HCT116 (cell line): ENCODE measurements at regions not wholly inside any gene's neighbourhood (a gene's known extent, or its start where the extent isn't known, plus 50 kb on each side); places are given as distances from the start of the nearest gene placed in this dataset.

Experiments used
- EZH2 ChIP-seq: fragments of 200-600 bp; sonication (generic); IDR thresholded peaks from 2 replicates; pipeline ENCODE4 v1.6.1; 2017; ENCODE audit warnings: antibody characterized with exemption, mixed run types
- EZH2phosphoT487 ChIP-seq: fragments of 200-600 bp; IDR thresholded peaks from 2 replicates; pipeline ENCODE4 v1.6.1; 2018; ENCODE audit warnings: antibody characterized with exemption, borderline replicate concordance
- POLR2A ChIP-seq: IDR thresholded peaks from 2 replicates; pipeline ENCODE4 v1.7.0; 2011; ENCODE audit warnings: borderline replicate concordance; ENCODE audit not compliant: insufficient read depth, insufficient read length; ENCODE audit errors: extremely low read depth
- POLR2AphosphoS5 ChIP-seq: IDR thresholded peaks from 2 replicates; pipeline ENCODE4 v1.6.1; 2011; ENCODE audit warnings: mild to moderate bottlenecking, low read depth, low read length, moderate library complexity
- RAD21 ChIP-seq: IDR thresholded peaks from 2 replicates; pipeline ENCODE4 v1.6.1; 2012; ENCODE audit warnings: low read depth, mild to moderate bottlenecking
- SIN3A ChIP-seq: IDR thresholded peaks from 2 replicates; pipeline ENCODE4 v1.6.1; 2012; ENCODE audit warnings: low read depth
- SP1 ChIP-seq: IDR thresholded peaks from 2 replicates; pipeline ENCODE4 v1.6.1; 2012; ENCODE audit warnings: low read depth
- TCF7L2 ChIP-seq: IDR thresholded peaks from 2 replicates; pipeline ENCODE4 v1.7.0; 2011; ENCODE audit warnings: borderline replicate concordance, inconsistent platforms; ENCODE audit not compliant: insufficient read depth, insufficient read length; ENCODE audit errors: extremely low read depth
- ZFX ChIP-seq: fragments of 450-650 bp; IDR thresholded peaks from 2 replicates; pipeline ENCODE4 v1.6.1; 2017
- ZNF274 ChIP-seq: fragments of 200-500 bp; sonication (Bioruptor generic); IDR thresholded peaks from 2 replicates; pipeline ENCODE4 v1.6.1; 2014; ENCODE audit warnings: mild to moderate bottlenecking, low read depth, low read length, inconsistent platforms
- TF ChIP-seq, protein P1 (sequence below), 3 experiments: fragments of 200-600 bp in 1 of 3; sonication (generic) in 1 of 3; IDR thresholded peaks in 2 of 3; conservative IDR thresholded peaks in 1 of 3; 2 replicates each; pipeline ENCODE4 v1.5.1; 2012 to 2017; ENCODE audit warnings: low read depth in 2 of 3, low read length in 2 of 3, antibody characterized with exemption in 1 of 3, borderline replicate concordance in 1 of 3, control low read depth in 1 of 3, mild to moderate bottlenecking in 1 of 3, mixed read lengths in 1 of 3, mixed run types in 1 of 3, moderate library complexity in 1 of 3; ENCODE audit not compliant: insufficient read depth in 1 of 3
- TF ChIP-seq, protein P2 (sequence below): IDR thresholded peaks from 2 replicates; pipeline ENCODE4 v1.6.1; 2012

DNA sequence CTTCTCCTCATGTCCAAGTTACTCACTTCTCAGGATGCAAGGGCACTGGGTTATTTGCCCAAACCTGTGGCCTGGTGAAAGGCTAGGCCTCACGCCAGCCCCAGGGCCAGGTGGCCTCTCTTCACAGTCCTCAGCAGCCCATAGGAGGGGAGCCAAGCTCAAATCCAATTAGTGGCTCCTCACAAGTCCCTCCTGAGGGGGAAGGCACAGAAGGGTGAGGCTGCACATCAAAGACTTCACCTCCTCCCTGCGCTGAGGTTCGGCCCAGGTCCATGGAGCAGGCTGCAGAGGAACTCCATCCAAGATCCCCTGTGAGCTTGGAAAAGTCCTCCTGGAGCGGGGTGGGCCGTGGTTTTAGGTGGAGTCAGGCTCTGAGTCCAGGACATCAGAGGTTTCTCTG, 320.0 kb downstream of the FOXL1 start:
- TF ChIP-seq, protein P1, sequence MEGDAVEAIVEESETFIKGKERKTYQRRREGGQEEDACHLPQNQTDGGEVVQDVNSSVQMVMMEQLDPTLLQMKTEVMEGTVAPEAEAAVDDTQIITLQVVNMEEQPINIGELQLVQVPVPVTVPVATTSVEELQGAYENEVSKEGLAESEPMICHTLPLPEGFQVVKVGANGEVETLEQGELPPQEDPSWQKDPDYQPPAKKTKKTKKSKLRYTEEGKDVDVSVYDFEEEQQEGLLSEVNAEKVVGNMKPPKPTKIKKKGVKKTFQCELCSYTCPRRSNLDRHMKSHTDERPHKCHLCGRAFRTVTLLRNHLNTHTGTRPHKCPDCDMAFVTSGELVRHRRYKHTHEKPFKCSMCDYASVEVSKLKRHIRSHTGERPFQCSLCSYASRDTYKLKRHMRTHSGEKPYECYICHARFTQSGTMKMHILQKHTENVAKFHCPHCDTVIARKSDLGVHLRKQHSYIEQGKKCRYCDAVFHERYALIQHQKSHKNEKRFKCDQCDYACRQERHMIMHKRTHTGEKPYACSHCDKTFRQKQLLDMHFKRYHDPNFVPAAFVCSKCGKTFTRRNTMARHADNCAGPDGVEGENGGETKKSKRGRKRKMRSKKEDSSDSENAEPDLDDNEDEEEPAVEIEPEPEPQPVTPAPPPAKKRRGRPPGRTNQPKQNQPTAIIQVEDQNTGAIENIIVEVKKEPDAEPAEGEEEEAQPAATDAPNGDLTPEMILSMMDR (IDR thresholded peaks at IDR 0.05 in 2 of 3, conservative IDR thresholded peaks at IDR 0.05 in 1 of 3; ENCODE audit: borderline replicate concordance in 1 of 3, insufficient read depth in 1 of 3, low read depth in 2 of 3, low read length in 2 of 3), result no peak
- TF ChIP-seq POLR2A, result no peak
- no peak for TF ChIP-seq RAD21
- TF ChIP-seq POLR2AphosphoS5, result no peak
- no peak for TF ChIP-seq EZH2
- no peak for TF ChIP-seq ZNF274
- TF ChIP-seq TCF7L2, result no peak
- no peak for TF ChIP-seq SP1
- no peak for TF ChIP-seq SIN3A
- TF ChIP-seq, protein P2, sequence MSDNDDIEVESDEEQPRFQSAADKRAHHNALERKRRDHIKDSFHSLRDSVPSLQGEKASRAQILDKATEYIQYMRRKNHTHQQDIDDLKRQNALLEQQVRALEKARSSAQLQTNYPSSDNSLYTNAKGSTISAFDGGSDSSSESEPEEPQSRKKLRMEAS, result no peak
- no peak for TF ChIP-seq ZFX
- no peak for TF ChIP-seq EZH2phosphoT487
